ENCODE measurements at regions not wholly inside any gene's neighbourhood (a gene's known extent, or its start where the extent isn't known, plus 50 kb on each side); places are given as distances from the start of the nearest gene placed in this dataset.

- no peak overlapping the region for H2AK9ac ChIP-seq (replicated peaks; ENCODE audit: low read depth, low read length, poor library complexity)
- H2BK120ac ChIP-seq (ENCODE audit: low read depth, low read length) = no peak overlapping the region
- no peak for DNase-seq
- no peak overlapping the region for H2BK20ac ChIP-seq (ENCODE audit: low read depth, low read length)
- H3K79me1 ChIP-seq (ENCODE audit: low read depth in 1 of 2, low read length in 2 of 2) = no peaks in the 10 kb centered on the region
- WGBS, 2 experiments (ENCODE audit: extremely low coverage in 2 of 2, insufficient read length in 1 of 2) = no CpG with 5 or more reads among the region's 2 CpGs
- no peak overlapping the region for H4K91ac ChIP-seq (ENCODE audit: insufficient read depth, low read depth, low read length)
- H3K4me3 ChIP-seq (ENCODE audit: insufficient read depth, low read depth, low read length) = no peak overlapping the region
- no peaks in the 10 kb centered on the region for H4K20me1 ChIP-seq (ENCODE audit: insufficient read depth, low read length)
- dilution Hi-C loops (cut with HindIII; ENCODE audit: low sequenced_read_pairs, unreplicated experiment) (no loop called here), in situ Hi-C loops (cut with MboI; ENCODE audit: low sequenced_read_pairs) (no loop called here), intact Hi-C loops (cut with micrococcal nuclease) (loop anchor here (10.0 kb wide), 1 partner anchor 135 kb away; no protein-coding TSS in a partner anchor)
- no peak overlapping the region for H3K18ac ChIP-seq (ENCODE audit: low read depth, low read length)
- H4K8ac ChIP-seq (ENCODE audit: low read depth in 2 of 2, low read length in 2 of 2) = no peak overlapping the region
- ChIA-PET POLR2A (ENCODE audit: unreplicated experiment) (no interaction called here), CTCF (no interaction called here)
- no peak overlapping the region for H3K9ac ChIP-seq (ENCODE audit: low read depth, low read length)
- TF ChIP-seq MXI1 (IDR thresholded peaks at IDR 0.05; ENCODE audit: borderline replicate concordance, low read depth, low read length) (no peak), CHD1 (IDR thresholded peaks at IDR 0.05; ENCODE audit: low read depth, low read length) (no peak), RAD21 (IDR thresholded peaks at IDR 0.05; ENCODE audit: low read length) (no peak), BHLHE40 (IDR thresholded peaks at IDR 0.05; ENCODE audit: low read depth, low read length) (no peak), RCOR1 (IDR thresholded peaks at IDR 0.05; ENCODE audit: insufficient replicate concordance, low read length) (no peak), CEBPB (IDR thresholded peaks at IDR 0.05; ENCODE audit: low read depth, low read length) (no peak), NFE2L2 (IDR thresholded peaks at IDR 0.05; ENCODE audit: low read depth, low read length) (no peak), MAFK (IDR thresholded peaks at IDR 0.05; ENCODE audit: low read depth, low read length) (no peak), MAZ (IDR thresholded peaks at IDR 0.05; ENCODE audit: borderline replicate concordance, low read depth, low read length) (no peak), CTCF (conservative IDR thresholded peaks at IDR 0.05; ENCODE audit: low read depth, low read length) (no peak), SMC3 (IDR thresholded peaks at IDR 0.05; ENCODE audit: low read depth, low read length) (no peak), ELK1 (IDR thresholded peaks at IDR 0.05; ENCODE audit: borderline replicate concordance, low read depth, low read length) (no peak)
- no peak overlapping the region for H2BK15ac ChIP-seq (ENCODE audit: low read depth, low read length)
- no peak overlapping the region for H3K56ac ChIP-seq (ENCODE audit: extremely low read depth, insufficient read depth, low read length)
- no peaks in the 10 kb centered on the region for H3K9me3 ChIP-seq (ENCODE audit: control insufficient read depth, insufficient read depth, low read length)
- no peak overlapping the region for H2AFZ ChIP-seq (replicated peaks; ENCODE audit: low read length, poor library complexity)
- BruUV-seq (replicated peaks) = no TSS peak
- H3K14ac ChIP-seq (replicated peaks; ENCODE audit: low read depth, low read length) = no peak overlapping the region
- H3K36me3 ChIP-seq (ENCODE audit: control insufficient read depth, insufficient read depth, low read length) = no peaks in the 10 kb centered on the region
- no peak overlapping the region for H4K5ac ChIP-seq (ENCODE audit: low read depth, low read length)
- H2AK5ac ChIP-seq (ENCODE audit: low read depth, low read length) = no peak overlapping the region
- ATAC-seq (ENCODE audit: low read depth) = no peak
- no peaks in the 10 kb centered on the region for H3K27me3 ChIP-seq (ENCODE audit: control insufficient read depth, insufficient read depth, low read length)
- no peak overlapping the region for H3K23ac ChIP-seq (ENCODE audit: low read depth, low read length)
- no peak overlapping the region for H2BK5ac ChIP-seq (ENCODE audit: low read depth, low read length, poor library complexity, severe bottlenecking)
- no peak overlapping the region for H3K4ac ChIP-seq (ENCODE audit: low read depth, low read length)
- no peaks in the 10 kb centered on the region for H3K9me1 ChIP-seq (ENCODE audit: insufficient read depth, low read length)
- H3K4me2 ChIP-seq (ENCODE audit: low read depth, low read length) = no peak overlapping the region
- H3K27ac ChIP-seq (ENCODE audit: insufficient read depth, low read length) = no peak overlapping the region
- peaks cover 4% of the 10 kb centered on the region for H3K4me1 ChIP-seq (ENCODE audit: control insufficient read depth, insufficient read depth, low read length)
These were observed 790.8 kb upstream of the SOX9 start for GRCh38 chr17:71330099-71330375.

Measured in IMR-90 (cell line).